NCI-H1694 treated with DMSO at 0.1 percent for 48 hours (cell line): ENCODE measurements at regions not wholly inside any gene's neighbourhood (a gene's known extent, or its start where the extent isn't known, plus 50 kb on each side); places are given as distances from the start of the nearest gene placed in this dataset.
"Not testable (repeated sequence)": the region's sequence is repeated elsewhere in the genome, so short reads cannot be mapped to it uniquely, and the experiment has no call there.

ENCODE experiments used
- DNase-seq: peaks from one replicate; lab custom pipeline; 2025; lab: John Stamatoyannopoulos, UW

DNA sequence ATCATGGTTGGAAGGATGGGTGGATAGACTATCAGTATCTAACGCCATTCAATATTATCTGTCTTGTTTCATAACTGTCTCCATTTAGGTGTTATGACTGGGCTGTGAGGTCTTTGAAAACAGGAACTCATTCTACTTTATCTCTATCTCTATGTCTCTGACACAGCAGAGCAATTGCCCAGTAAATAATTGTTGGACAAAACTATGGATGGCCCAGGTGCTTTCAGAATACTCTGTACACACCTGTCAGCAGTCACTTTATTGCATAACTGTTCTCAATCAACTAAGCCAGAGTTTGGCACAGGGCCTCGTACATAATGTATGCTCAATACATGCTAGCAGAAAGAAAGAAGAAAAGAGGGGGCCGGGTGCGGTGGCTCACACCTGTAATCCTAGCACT lies 210.3 kb downstream of the OPA1 start:
- DNase-seq = no peak

DNA sequence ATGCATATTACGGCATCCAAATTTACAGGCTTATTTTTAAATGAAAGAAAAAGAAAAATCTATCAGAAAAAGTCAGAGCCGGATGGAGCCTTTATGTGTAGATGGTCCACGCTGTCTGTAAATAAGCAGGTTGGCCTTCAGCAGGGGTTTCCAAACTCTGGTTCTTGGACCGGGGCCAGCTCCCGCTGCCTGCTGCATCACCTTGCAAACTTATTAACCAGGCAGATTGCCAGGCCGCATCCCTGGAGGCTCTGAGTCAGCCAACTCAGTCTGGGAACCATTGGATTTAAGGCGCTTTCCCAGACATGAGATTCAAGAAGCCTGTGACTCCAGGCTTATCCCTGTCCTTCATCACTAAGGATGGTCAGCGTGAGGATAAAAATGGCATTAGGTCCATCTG lies 212.4 kb downstream of the OPA1 start:
- DNase-seq = peak; percentile 53

DNA sequence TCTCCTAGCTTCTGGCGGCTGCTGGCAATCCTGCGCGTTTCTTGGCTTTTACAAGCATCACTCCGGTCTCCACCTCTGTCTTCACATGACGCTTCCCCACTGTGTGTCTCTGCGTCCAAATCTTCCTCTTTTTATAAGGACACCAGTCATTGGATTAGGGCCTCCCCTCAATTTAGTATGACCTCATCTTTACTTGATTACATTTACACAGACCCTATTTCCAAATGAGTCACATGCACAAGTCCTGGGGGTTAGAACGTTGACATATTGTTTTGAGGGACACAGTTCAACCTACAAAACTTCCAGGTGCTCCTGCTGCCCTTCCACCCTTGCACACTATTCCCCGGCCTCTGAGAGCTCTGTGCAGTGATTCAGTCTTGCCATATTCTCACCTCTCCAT lies 215.3 kb downstream of the OPA1 start:
- no peak for DNase-seq

DNA sequence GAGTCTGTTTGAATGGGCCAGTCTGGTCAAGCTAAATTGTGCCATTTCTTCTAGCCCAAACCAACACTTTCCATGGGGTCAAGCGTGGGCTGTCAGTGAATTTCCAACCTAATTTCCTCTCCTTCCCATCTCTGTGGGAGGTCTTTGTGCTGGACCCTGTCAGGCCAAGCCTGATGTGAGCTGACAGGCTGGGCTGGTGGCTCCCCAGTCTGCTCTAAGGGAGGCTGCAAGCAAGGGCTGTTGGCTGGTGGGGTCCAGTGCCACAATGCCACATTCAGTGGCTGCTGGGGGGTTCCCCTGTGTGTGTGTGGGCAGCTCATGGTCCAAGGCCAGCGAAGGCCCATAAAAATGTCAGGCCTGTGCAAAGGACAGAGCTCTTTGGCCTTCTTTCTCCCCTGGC lies 216.1 kb downstream of the OPA1 start:
- no peak for DNase-seq

DNA sequence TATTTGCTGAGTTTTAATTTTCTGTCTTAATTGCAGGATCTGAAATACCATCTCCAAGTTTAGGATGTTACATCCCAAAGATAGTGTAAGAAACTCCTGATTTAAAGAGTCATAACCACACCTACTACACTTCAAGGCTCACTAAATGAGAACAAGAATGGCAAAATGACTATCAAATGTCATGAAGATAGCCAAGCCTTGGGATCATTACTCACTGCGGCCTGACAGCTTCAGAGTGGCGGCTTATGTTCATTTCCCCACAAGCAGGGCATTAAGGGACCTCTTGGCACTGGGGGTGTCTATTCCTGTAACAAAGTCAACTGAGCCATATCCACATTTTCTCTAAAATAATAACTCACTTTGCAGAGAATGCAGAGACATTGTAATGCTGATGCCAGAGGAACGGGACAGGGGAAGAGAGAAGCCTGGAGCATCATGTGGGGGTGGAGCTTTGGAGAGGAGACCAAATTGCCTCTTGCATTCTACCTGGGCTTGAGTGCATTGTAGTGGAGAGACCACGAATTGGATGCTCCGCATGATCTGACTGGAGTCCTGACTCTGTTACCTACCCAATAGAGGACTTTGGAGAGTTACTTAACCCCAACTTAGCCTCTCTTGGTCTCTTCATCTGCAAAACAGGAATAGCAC lies 219.2 kb downstream of the OPA1 start:
- no peak for DNase-seq

DNA sequence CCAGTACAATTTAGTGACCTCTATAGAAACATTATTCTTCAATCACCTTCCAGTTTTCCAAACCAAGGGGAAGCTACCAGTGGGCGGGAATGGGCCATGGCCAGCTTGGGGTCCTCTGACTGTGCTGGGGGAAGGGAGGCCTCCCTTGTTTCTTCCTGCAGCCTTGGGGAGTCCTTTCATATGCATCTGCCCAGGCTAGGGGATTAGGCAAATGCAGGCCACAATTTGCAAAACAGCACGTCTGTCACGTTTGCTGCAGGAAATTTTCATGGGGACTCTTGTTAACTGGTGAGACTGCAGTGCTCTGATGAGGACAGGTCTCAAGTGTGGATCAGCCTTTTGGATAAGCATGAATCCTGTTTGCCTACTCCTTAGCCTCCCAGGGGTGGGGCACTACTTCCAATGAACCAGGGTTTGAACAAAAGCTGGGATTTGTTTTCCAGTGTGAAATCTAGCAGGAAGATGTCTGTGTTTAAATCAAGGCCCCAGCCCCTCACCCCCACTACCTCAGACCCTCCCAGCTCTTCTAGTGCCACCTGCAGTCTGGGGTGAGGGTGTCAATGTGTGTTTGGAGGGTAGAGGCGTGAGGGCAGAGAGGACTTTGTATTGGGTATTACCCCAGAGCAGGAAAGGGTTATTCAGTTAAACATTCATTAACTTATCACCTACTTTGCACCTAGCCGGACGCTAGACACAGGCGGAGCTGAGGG lies 219.9 kb downstream of the OPA1 start:
- DNase-seq = no peak

DNA sequence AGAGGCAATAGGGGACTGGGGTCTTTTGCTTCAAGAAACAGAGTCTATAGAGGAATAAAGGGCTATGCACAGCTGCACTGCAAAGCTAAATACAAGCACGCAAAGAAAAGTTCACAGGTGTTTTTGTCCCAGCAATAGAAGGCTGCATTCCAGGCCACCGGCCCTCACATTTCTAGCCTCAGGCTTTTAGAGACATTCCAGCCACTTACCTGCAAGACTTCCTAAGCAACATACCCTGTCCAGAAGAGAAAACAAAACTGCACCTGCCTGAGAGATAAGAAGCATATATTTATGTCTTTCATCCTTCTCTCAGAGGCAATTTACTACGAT lies 220.5 kb downstream of the OPA1 start:
- no peak for DNase-seq

DNA sequence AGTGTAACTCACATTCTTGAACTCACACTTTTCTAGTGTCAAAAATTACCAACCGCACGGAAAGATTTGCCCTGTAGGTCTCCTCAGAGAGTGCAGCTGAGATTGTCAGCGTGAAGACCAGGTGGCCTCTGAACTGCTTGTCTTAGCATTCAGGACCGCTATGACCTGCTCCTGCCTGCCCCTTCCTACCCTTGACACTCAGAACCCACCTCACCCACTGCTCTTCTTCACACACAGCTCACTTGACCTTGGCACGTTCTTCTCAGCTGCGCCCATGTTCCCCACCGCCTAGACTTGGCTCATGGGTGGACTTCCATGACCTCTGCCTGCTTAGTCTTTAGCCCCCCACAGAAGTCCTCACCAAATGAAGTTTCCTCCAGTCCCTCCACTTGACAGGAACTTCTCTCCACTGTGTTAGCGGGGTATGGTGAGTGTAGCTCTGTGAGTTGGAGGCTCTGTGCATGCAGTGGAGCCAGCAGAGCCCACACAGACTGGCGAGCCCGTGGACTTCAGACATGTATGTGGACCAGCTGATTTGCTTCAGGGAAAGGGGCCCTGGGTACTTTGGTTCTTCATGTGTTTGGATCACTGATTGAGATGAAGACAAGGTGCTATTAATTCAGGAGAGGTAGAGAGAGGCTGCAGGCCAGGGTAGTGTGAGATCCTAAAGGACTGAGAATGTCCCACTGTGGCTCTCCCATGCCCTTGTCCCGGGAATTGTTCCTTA lies 221.3 kb downstream of the OPA1 start:
- DNase-seq = no peak

DNA sequence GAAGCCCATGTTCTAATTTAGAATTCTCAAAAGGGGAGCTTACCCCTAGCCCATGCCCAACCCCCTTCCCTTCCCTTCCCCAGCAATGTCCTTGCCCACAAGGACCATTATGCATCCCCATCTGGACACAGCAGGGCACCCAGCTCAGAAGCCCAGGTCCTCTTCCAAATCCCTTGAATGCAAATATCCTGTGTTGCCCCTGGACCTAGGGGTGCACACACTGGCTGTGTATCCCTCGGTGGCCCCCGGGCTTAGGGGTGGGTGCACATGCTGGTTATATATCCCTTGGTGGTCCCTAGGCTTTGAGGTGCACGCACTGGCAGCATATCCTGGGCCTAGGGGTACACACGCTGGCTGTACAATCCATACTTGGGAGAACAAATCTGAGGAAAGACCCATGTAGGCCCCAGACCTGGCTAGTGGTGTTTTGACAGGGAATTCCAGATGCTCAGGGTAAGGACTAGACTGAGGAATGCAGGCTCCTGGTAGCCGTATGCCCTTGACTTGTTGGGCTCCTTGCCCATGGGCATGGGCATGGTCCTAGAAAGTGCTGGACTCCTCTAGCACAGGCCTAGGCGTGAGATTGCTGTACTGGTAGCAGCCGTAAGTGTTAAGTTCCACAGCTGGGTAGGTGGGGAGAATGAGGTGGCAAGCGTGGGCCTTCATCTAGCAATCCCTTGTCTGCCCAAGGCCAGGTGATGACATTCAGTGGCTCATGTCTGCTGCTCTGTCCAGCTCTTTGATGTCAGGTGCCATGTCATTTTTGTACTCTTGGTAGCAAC lies 222.4 kb downstream of the OPA1 start:
- DNase-seq = no peak

DNA sequence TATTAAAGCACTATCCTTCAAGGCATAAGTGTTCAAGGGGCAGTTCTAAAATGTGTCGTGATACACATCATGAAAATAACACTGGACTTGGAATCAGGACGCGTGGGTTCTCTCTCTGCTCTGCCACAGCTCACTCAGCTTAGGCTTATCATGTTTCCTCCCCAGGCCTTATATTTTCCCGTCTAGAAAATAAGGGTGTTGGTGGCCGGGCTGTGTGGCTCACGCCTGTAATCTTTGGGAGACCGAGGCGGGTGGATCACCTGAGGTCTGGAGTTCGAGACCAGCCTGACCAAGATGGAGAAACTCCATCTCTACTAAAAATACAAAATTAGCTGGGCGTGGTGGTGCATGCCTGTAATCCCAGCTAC lies 223.0 kb downstream of the OPA1 start:
- no peak for DNase-seq

DNA sequence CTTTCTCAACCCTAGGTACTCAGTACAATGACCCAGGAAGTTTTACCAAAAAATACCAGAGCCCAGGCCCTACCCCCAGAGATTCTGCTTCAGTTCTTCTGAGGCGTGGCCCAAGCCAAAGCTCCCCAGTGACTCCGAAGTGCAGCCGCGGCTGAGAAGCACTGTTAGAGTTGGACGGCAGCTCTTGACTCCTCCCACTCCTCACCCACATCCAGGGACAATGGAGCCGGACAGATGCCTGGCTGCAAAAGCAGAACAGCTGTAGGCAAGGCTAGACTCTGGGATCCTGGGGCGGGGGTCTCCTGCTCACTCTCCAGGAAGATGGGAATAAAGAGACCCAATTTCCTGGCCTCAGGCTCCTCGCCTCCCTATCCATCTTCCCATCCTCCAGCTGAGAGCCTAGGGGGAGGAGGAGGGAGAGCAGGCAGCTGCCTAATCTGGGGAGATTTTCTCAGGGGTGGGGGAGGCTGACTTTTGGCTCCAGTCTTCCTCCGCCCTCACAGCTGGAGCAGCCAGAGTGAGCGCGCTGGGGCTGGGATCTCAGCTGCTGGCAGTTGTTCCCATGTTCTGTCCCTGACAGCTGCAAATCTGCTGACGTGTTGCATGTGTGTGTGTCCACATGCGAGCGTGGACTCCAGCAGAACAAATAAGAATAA lies 223.8 kb downstream of the OPA1 start:
- no peak for DNase-seq

DNA sequence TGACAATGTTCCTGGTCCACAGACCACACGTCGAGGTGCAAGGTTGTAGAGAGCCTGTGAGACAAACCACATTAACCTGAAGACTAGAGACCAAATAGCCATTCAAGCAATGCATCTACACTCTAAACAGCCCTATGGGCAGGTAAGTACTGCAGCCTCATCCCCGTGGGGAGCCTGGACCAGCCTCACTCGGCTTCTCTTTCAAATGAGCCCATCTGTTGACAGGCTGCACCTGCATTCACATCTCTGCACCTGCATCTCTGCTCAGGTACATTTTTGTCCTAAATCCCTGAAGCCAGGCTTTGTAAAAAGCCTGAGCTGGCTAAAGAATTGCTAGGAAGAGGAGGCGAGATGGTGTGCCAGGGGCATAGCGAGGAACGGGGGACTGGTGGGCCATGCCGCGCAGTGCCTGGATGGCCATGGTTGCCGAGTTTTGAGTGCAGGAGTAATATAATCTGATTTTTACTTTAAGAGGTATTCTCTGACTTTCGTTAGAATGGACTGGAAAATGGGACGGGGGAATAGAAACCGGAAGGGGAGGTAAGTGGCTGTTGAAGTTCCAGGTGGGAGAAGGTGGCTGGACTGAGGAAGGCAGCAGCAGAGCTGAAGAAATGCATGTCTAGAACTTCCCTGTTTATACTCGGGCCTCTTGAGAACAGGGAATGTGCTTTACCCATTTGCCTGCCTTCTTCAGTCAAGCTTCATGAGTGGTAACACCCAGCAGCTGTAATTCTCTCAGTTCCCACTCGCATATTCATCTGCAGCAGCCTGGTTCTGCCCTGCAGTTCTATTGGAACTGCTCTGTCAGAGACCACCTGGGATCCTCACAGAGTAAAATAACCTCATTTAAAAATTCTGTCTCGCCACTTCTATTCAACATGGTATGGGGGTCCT lies 226.4 kb downstream of the OPA1 start:
- DNase-seq = no peak

DNA sequence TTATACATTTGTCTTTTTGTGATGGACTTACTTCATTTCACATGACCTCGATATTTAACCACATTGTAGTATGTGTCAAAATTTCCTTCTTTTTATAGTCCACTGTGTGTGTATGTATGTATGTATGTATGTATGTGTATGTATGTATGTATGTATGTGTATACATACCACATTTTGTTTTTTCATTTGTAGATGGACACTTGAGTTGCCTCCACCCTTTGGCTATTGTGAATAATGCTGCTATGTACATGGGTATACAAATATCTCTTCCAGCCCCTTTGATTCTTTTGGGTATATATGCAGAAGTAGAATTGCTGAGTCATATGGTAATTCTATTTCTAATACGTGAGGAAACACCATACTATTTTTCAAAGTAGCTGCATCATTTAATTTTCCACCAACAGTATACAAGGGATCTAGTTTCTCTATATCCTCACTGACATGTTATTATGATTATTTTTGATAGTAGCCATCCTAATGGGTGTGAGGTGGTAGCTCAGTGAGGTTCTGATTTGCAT lies 228.2 kb downstream of the OPA1 start:
- DNase-seq = no peak

DNA sequence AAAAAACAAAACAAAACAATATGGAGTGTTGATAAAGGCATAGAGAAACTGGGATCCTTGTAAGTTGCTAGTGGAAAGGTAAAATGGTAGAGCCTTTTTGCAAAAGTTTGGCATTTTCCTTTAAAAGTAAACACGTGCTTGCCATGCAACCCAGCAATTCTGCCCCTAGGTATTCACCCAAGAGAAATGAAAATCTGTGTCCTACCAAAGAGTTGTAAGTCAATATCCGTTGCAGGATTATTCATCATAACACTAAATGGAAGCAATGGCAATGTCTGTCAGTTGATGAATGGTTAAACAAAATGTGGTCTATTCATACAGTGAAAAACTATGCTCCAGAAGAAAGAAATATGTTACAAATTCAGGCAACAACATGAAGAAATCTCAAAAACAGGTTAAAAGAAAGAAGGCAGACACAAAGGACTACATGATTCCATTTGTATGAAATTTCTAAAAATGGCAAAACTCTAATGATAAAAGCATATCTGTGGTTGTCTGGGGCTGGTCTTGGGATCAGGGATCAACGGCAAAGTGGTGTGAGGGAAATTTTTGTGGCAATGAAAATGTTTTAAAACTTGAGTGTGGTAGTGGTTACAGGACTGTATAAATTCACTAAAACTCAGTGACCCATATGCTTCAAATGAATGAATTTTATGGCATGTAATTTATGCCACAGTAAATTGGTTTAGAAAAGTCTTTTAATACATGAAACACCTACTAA lies 229.6 kb downstream of the OPA1 start:
- no peak for DNase-seq

DNA sequence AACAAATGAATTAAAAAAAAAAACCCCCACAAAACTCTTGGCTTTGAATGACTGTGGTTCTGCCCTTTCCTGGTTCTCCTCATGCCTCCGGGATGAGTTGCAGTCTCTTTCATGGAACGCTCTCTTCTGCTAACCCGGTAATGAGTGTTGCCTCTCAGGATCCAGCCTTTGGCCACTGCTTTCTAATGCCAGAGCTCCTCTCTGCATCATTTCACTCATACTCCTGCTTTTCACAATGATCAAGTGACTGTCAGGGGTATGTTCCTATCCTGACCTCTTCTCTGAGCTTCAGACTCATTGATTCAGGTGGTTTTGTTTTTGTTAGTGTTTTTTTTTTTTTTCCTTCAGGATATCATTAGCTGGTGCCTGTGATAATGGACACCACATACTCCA lies 230.2 kb downstream of the OPA1 start:
- not testable (repeated sequence) for DNase-seq

DNA sequence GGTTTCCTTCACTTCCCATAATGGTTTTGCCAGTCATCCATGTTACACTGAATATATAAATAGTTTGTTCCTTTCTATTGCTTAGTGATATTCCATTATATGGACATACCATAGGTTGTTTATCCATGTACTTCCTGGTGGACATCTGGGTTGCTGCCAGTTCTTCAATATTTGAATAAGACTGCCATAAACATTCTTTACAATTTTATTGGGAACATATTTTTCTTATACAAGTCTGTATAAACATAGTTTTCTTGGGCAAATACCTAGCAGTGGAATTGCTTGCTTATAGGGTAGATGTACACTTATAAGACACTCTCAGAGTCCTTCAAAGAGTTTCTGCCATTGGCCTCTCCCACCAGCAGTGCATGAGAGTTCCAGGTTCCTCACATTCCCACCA lies 231.4 kb downstream of the OPA1 start:
- no peak for DNase-seq

DNA sequence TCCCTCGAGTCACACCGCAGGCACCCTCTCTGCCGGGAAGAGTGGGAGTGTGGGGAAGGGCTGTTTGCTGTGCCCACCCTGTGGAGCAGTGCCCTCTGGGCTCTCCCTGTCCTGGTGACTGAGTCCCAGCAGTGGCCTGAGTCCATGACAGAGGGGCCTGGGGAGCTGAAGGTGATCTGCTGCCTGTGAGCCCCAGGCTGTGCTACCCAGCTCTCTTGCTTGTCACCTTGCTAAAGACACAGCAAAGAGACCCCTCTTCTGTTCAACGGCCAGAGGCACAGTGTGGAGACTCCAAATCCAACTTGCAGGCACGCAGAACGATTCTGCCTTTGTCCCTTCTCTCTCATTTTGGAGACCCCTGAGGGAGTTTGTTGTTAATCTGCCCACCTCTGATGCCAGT lies 232.6 kb downstream of the OPA1 start:
- no peak for DNase-seq

DNA sequence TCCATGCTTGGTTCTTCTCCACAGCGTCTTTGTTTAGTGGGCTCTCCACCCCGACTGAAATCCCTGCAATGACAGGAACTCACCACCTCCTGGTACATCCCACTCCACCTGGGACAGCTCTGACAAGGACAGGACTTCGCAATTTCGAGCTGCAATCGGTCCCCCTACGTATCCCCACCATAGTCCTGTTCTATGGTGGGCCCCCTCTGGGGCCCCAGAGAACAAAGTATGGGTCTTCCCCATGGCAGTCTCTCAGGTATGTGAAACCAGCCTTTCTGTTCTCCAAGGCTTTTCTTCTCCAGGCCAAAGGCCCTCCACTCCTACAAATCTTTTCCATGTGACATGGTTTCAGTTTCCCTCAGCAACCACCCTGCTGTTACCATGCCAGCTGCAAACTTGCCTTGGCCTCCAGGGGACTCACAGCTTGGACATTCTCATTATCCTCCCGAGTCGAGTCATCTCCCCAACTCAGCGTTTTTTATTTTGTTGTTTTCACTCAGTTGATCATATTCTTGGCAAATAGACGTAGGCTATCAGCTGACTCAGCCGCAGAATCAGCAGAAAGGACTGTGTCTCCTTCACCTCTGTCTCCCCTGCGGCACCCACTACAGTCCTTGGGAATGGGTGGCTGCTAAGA lies 233.3 kb downstream of the OPA1 start:
- no peak for DNase-seq

DNA sequence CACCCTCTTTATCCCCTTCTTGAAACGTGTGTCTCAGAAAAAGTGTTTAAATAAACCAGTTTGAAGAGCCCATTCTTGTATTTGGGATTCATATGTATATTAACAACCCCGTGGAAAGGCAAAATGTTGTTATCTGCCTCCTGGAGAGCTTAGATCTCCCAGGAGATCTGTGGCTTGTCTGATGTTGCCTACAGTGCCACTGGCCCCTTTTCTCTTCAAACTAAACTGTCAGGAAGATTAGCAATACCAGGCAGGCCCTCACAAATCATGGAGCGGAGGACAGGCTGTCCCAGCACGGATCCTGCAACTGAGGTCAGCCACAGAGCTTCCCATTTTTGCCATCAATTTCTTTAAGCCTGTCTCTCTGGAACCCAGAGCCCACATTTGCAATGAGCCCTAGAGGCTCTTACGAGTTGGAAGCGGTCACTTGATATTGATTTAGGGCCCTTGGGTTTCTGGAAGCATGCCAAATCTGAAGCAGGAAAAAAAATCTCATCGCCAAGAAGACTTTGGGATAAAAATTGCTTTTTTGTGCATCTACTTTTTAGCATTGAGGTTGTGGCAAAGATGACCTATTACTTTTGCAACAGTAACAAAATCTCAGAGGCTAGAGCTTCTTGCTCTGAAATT lies 234.1 kb downstream of the OPA1 start:
- DNase-seq = no peak
